HG03439 (cell line): ENCODE measurements at regions not wholly inside any gene's neighbourhood (a gene's known extent, or its start where the extent isn't known, plus 50 kb on each side); places are given as distances from the start of the nearest gene placed in this dataset.
"Not testable (repeated sequence)": the region's sequence is repeated elsewhere in the genome, so short reads cannot be mapped to it uniquely, and the experiment has no call there.

Experiments used
- ATAC-seq: cut with Tn5 transposase; IDR thresholded peaks from one replicate; pipeline ENCODE4 v1.9.1; 2021; ENCODE audit warnings: mild to moderate bottlenecking, moderate library complexity; ENCODE audit not compliant: unreplicated experiment

- no peak for ATAC-seq
These were observed 993.3 kb downstream of the BRD1 start for GRCh38 chr22:48834404-48834803.

- ATAC-seq = no peak
These were observed 995.1 kb downstream of the BRD1 start for GRCh38 chr22:48832592-48832991.

GRCh38 chr22:48829908-48830307, 997.8 kb downstream of the BRD1 start:
- no peak for ATAC-seq

GRCh38 chr22:48828688-48829087, 999.0 kb downstream of the BRD1 start:
- no peak for ATAC-seq

GRCh38 chr22:48827904-48828555, 999.6 kb downstream of the BRD1 start:
- no peak for ATAC-seq

- no peak for ATAC-seq
These were observed 1000.3 kb downstream of the BRD1 start for GRCh38 chr22:48827268-48827846.

GRCh38 chr22:48826546-48826945, 1001.1 kb downstream of the BRD1 start:
- no peak for ATAC-seq

- no peak for ATAC-seq
These were observed 1001.7 kb downstream of the BRD1 start for GRCh38 chr22:48825802-48826520.

- no peak for ATAC-seq
These were observed 1002.7 kb downstream of the BRD1 start for GRCh38 chr22:48824712-48825651.

- ATAC-seq = no peak
These were observed 1003.7 kb downstream of the BRD1 start for GRCh38 chr22:48823941-48824340.

- no peak for ATAC-seq
These were observed 1005.1 kb downstream of the BRD1 start for GRCh38 chr22:48822278-48823233.

GRCh38 chr22:48821727-48822126, 1005.9 kb downstream of the BRD1 start:
- no peak for ATAC-seq

GRCh38 chr22:48821346-48821690, 1006.4 kb downstream of the BRD1 start:
- ATAC-seq = no peak

- ATAC-seq = no peak
These were observed 1007.0 kb downstream of the BRD1 start for GRCh38 chr22:48820481-48821345.

- no peak for ATAC-seq
These were observed 1007.7 kb downstream of the BRD1 start for GRCh38 chr22:48819961-48820360.

GRCh38 chr22:48819232-48819631, 1008.4 kb downstream of the BRD1 start:
- no peak for ATAC-seq

- ATAC-seq = not testable (repeated sequence)
These were observed 1010.2 kb downstream of the BRD1 start for GRCh38 chr22:48817491-48817890.

- ATAC-seq = no peak
These were observed 1015.8 kb downstream of the BRD1 start for GRCh38 chr22:48811885-48812284.
